ENCODE measurements at regions not wholly inside any gene's neighbourhood (a gene's known extent, or its start where the extent isn't known, plus 50 kb on each side); places are given as distances from the start of the nearest gene placed in this dataset.
"Not testable (repeated sequence)": the region's sequence is repeated elsewhere in the genome, so short reads cannot be mapped to it uniquely, and the experiment has no call there.

GRCh38 chr6:27693766-27694546, 218.2 kb downstream of the OR2B2 start:
- Mint-ChIP-seq H3K27me3 (no peaks in the 10 kb centered on the region), H3K9me3 (no peaks in the 10 kb centered on the region), H3K27ac (peak overlapping the region; percentile 72), H3K4me1 (peaks cover 16% of the 10 kb centered on the region), H3K36me3 (peaks cover 4% of the 10 kb centered on the region), H3K4me3 (peak overlapping the region; percentile 97)

- H3K27ac Mint-ChIP-seq, H3K4me3 Mint-ChIP-seq, H3K9me3 Mint-ChIP-seq, H3K27me3 Mint-ChIP-seq, H3K36me3 Mint-ChIP-seq: not testable (repeated sequence)
- peaks cover 29% of the 10 kb centered on the region for H3K4me1 Mint-ChIP-seq
Measured at GRCh38 chr6:27692133-27692532, 219.2 kb upstream of the ZNF184 start.

GRCh38 chr6:27688014-27688586, 215.2 kb upstream of the ZNF184 start:
- Mint-ChIP-seq H3K9me3 (no peaks in the 10 kb centered on the region), H3K4me3 (peak overlapping the region; percentile 92), H3K27me3 (no peaks in the 10 kb centered on the region), H3K4me1 (peaks cover 13% of the 10 kb centered on the region), H3K36me3 (no peaks in the 10 kb centered on the region), H3K27ac (peak overlapping the region; percentile 97)

DNA sequence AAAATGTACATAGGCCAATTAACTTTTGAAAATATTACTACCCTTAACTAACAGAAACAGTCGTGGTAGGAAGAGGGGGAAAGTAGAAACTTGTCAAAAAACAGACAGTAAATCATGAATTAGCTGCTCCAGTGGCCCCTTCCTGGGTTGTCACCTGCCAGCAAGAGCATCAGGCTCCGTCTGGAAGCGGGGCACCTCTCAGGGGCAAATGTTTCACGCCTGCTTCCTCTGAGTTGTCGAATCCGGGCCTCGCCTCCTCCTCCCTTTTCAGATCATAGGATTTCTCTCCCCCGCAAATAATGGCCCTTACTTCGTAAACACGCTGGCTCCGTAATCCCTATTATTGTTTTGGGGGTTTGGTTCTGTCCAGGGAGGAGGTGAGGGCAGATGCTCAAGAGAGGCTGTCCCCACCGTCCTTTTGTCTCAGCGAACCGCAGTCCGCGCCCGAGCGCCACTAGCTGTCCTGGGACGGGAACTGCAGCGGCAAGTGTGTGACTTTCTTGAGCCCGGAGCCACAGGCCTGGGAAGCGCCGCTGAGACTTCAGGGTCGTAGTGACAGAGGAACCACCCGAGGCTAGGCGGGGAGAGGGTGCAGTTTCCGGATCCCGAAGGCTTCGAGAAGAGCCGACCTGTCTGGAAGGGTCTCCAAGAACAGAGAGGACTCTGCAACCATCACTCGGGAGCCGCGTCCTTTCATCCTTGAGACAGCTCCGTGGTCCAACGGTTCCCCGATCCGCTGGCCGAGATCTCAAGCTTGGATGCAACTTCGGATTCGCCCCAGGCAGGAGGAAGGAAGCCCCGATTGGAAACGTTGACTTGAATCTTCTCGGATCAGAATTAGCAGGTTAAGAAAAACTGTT, 214.5 kb upstream of the ZNF184 start:
- Mint-ChIP-seq H3K27ac (peak overlapping the region; percentile 97), H3K27me3 (peaks cover under 1% of the 10 kb centered on the region), H3K4me3 (peak overlapping the region; percentile 92), H3K9me3 (no peaks in the 10 kb centered on the region), H3K36me3 (no peaks in the 10 kb centered on the region), H3K4me1 (peaks cover 13% of the 10 kb centered on the region)

- peaks cover 5% of the 10 kb centered on the region for H3K9me3 Mint-ChIP-seq
- peaks cover 20% of the 10 kb centered on the region for H3K27me3 Mint-ChIP-seq
- no peak overlapping the region for H3K27ac Mint-ChIP-seq
- peaks cover 3% of the 10 kb centered on the region for H3K36me3 Mint-ChIP-seq
- H3K4me1 Mint-ChIP-seq: peaks cover 16% of the 10 kb centered on the region
- no peak overlapping the region for H3K4me3 Mint-ChIP-seq
Measured at GRCh38 chr6:27685279-27685678, 212.4 kb upstream of the ZNF184 start.

GRCh38 chr6:27684264-27685211, 211.6 kb upstream of the ZNF184 start:
- peaks cover 28% of the 10 kb centered on the region for H3K27me3 Mint-ChIP-seq
- H3K9me3 Mint-ChIP-seq: peaks cover 5% of the 10 kb centered on the region
- peaks cover 16% of the 10 kb centered on the region for H3K4me1 Mint-ChIP-seq
- H3K27ac Mint-ChIP-seq: peak overlapping the region; percentile 83
- H3K36me3 Mint-ChIP-seq: peaks cover 6% of the 10 kb centered on the region
- no peak overlapping the region for H3K4me3 Mint-ChIP-seq

- Mint-ChIP-seq H3K9me3 (peaks cover 5% of the 10 kb centered on the region), H3K27ac (peak overlapping the region; percentile 82), H3K27me3 (peaks cover 57% of the 10 kb centered on the region), H3K4me1 (peaks cover 3% of the 10 kb centered on the region), H3K36me3 (peaks cover 7% of the 10 kb centered on the region), H3K4me3 (peak overlapping the region; percentile 26)
Measured at GRCh38 chr6:27679964-27680694, 207.2 kb upstream of the ZNF184 start.

DNA sequence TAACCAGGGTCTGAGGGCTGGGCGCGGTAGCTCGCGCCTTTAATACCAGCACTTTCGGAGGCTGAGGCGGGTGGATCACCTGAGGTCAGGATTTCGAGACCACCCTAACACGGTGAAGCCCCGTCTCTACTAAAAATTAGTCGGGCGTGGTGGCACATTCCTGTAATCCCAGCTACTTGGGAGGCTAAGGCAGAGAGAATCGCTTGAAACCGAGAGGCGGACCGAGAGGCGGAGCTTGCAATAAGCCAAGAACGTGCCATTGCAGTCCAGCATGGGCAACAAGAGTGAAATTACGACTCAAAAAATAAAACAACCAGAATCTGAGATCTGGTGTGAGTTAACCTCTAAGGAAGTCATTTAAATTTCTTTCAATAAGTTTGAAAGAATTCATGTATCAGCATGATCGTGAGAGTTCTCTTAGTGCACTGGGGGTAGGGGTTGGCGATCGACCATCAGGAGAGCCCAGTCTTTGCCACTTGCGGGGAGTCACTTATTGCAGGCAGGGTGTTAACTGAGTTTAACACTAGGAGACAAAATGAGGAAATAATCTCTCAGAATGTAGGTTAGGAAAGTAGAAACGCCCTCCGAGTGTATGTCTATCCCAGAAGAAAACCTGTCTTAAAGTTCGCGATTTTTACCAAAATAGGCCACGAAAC, 206.5 kb upstream of the ZNF184 start:
- H3K4me1 Mint-ChIP-seq: peaks cover 3% of the 10 kb centered on the region
- no peak overlapping the region for H3K4me3 Mint-ChIP-seq
- H3K9me3 Mint-ChIP-seq: peaks cover 5% of the 10 kb centered on the region
- peaks cover 59% of the 10 kb centered on the region for H3K27me3 Mint-ChIP-seq
- peaks cover 7% of the 10 kb centered on the region for H3K36me3 Mint-ChIP-seq
- H3K27ac Mint-ChIP-seq: peak overlapping the region; percentile 82

GRCh38 chr6:27678469-27678868, 205.6 kb upstream of the ZNF184 start:
- Mint-ChIP-seq H3K4me1 (peaks cover 3% of the 10 kb centered on the region), H3K27me3 (peaks cover 66% of the 10 kb centered on the region), H3K9me3 (peaks cover 11% of the 10 kb centered on the region), H3K4me3 (no peak overlapping the region), H3K27ac (no peak overlapping the region), H3K36me3 (peaks cover 7% of the 10 kb centered on the region)

GRCh38 chr6:27674882-27675281, 202.0 kb upstream of the ZNF184 start:
- no peak overlapping the region for H3K27ac Mint-ChIP-seq
- H3K4me3 Mint-ChIP-seq: no peak overlapping the region
- H3K36me3 Mint-ChIP-seq: peaks cover 9% of the 10 kb centered on the region
- H3K27me3 Mint-ChIP-seq: peaks cover 70% of the 10 kb centered on the region
- peaks cover 10% of the 10 kb centered on the region for H3K4me1 Mint-ChIP-seq
- H3K9me3 Mint-ChIP-seq: peaks cover 22% of the 10 kb centered on the region

GRCh38 chr6:27672113-27672799, 199.4 kb upstream of the ZNF184 start:
- Mint-ChIP-seq H3K36me3 (peaks cover 7% of the 10 kb centered on the region), H3K4me3 (peak overlapping the region; percentile 12), H3K9me3 (peaks cover 36% of the 10 kb centered on the region), H3K4me1 (peaks cover 25% of the 10 kb centered on the region), H3K27ac (peak overlapping the region; percentile 63), H3K27me3 (peaks cover 70% of the 10 kb centered on the region)

DNA sequence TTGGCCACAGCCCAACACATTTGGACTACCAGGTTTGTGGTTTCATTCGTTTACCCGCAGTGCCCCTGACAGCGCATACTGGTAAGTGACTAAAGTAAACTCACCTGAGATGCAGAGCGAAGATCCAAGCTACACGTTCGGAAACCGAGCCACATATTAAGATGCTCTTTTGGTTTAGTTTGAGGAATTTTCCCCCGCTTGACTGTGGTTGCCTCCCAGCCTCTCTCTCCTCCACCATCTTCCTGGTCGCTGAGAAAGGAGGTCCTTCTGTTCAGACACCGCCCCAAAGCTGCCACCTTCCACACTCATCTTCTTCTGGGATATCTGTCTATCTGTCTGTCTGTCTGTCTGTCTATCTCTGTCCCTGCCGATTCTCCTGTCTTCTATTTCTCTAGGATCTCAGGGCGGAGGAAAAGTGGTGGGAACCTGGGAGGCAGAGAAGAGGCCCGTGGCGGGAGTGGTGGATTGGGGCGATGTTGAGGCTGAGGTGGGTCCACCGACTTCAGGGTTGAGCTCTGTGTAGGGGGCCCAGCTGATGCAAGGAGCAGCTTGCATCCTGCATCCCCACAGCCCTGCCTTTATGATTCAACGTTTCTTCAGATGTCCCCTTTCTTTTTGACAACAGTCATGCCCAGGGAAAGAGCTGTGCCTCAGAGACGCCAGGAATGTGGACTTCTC, 196.9 kb upstream of the ZNF184 start:
- Mint-ChIP-seq H3K27me3 (peaks cover 80% of the 10 kb centered on the region), H3K36me3 (peaks cover 12% of the 10 kb centered on the region), H3K9me3 (peaks cover 36% of the 10 kb centered on the region), H3K4me1 (peaks cover 25% of the 10 kb centered on the region), H3K27ac (peak overlapping the region; percentile 94), H3K4me3 (peak overlapping the region; percentile 13)

- peak overlapping the region; percentile 94 for H3K27ac Mint-ChIP-seq
- H3K4me1 Mint-ChIP-seq: peaks cover 25% of the 10 kb centered on the region
- H3K9me3 Mint-ChIP-seq: peaks cover 34% of the 10 kb centered on the region
- peaks cover 12% of the 10 kb centered on the region for H3K36me3 Mint-ChIP-seq
- no peak overlapping the region for H3K4me3 Mint-ChIP-seq
- peaks cover 79% of the 10 kb centered on the region for H3K27me3 Mint-ChIP-seq
Measured at GRCh38 chr6:27669295-27669623, 196.4 kb upstream of the ZNF184 start.

Data from activated naive CD4-positive, alpha-beta T cell treated with anti-CD3 and anti-CD28 coated beads, Interleukin-2, amount 50 U/mL, for 24 hours (primary cell).